NT2/D1 (cell line): ENCODE measurements at regions not wholly inside any gene's neighbourhood (a gene's known extent, or its start where the extent isn't known, plus 50 kb on each side); places are given as distances from the start of the nearest gene placed in this dataset.

Experiments used
- SUZ12 ChIP-seq: IDR thresholded peaks from 2 replicates; pipeline ENCODE4 v1.6.1; 2011; ENCODE audit not compliant: insufficient read length, insufficient read depth; ENCODE audit errors: extremely low read depth
- ZNF274 ChIP-seq: IDR thresholded peaks from 2 replicates; pipeline ENCODE4 v1.6.1; 2011; ENCODE audit warnings: mild to moderate bottlenecking, low read depth, low read length

GRCh38 chr12:67879937-67880336 lies 109.3 kb upstream of the IFNG-AS1 start:
- TF ChIP-seq SUZ12 = no peak
- TF ChIP-seq ZNF274 = no peak
